Muscle of back (tissue), 3 donors: ENCODE measurements at regions not wholly inside any gene's neighbourhood (a gene's known extent, or its start where the extent isn't known, plus 50 kb on each side); places are given as distances from the start of the nearest gene placed in this dataset.
A peak's percentile ranks its signal among the peaks of the same experiment; 100 is the strongest.
"Not testable (repeated sequence)": the region's sequence is repeated elsewhere in the genome, so short reads cannot be mapped to it uniquely, and the experiment has no call there.

Experiments
- DNase-seq, 3 donors: peaks; one replicate each; pipeline versions ENCODE4 v3.0.0 to v3.0.0-alpha.2; 2013

DNA sequence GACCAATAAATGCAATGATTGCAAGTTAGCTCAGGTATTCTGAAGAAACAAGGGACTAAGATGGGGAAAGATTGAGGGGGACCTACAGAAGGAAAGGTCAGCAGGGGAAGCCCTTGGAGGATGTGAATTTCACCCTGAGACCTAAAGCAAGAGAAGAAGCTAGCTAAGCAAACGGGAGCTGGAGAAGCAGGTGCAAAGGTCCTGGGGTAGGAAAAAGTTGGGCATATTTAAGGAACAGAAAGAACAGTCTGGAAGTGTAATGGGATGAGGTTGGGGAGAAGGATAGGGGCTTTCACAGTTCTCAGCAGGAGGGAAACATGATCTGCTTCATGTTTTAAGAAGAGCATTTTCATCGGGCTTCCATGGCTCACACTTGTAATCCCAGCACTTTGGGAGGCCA lies 89.7 kb upstream of the SLC45A1 start:
- DNase-seq = no peak

- not testable (repeated sequence) for DNase-seq
Observed at GRCh38 chr1:8227674-8228073, 90.2 kb upstream of the SLC45A1 start.

GRCh38 chr1:8226747-8227146 lies 91.2 kb upstream of the SLC45A1 start:
- no peak for DNase-seq

DNA sequence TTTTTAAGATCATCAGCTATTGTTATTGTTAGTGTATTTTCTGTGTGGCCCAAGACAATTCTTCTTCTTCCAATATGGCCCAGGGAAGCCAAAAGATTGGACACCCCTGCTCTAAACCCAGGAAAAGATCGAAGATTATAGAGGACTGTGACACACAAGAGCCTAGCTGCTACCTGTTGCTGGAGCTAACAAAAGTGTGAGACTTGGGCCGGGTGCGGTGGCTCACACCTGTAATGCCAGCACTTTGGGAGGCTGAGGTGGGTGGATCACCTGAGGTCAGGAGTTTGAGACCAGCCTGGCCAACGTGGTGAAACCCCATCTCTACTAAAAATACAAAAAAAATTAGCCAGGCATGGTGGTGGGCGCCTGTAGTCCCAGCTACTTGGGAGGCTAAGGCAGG lies 91.9 kb upstream of the SLC45A1 start:
- DNase-seq = not testable (repeated sequence)

- no peak for DNase-seq
Observed at GRCh38 chr1:8223526-8223925, 94.4 kb upstream of the SLC45A1 start.

DNA sequence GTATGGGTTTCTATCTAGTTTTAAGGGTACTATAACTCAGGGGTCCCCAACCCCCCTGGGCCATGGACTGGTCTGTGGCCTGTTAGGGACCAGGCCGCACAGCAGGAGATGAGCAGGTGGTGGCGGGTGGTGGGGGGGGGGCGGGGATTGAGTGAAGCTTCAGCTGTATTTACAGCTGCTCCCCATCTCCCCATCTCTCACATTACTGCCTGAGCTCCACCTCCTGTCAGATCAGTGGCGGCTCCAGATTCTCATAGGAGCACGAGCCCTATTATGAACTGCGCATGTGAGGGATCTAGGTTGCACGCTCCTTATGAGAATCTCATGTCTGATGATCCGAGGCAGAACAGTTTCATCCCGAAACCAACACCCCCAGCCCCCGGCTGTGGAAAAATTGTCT lies 95.1 kb upstream of the SLC45A1 start:
- no peak for DNase-seq

DNA sequence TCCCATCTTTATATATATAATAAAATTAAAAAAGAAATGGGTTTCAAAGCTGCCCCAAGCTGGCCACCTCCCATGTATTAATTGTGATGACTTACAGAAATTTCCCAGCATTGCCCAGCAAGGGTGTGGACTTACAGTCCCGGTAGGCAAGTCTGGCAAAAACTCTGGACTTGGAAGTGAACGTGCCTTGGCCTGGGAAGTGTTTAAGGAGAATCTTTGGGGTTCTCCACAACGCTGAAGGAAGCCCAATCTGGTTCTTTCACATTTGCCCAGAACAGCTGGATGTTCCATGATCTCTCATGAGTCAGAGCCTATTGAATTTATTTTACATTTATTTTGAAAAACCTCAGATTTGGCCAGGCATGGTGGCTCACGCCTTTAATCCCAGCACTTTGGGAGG lies 98.4 kb upstream of the SLC45A1 start:
- no peak for DNase-seq

DNA sequence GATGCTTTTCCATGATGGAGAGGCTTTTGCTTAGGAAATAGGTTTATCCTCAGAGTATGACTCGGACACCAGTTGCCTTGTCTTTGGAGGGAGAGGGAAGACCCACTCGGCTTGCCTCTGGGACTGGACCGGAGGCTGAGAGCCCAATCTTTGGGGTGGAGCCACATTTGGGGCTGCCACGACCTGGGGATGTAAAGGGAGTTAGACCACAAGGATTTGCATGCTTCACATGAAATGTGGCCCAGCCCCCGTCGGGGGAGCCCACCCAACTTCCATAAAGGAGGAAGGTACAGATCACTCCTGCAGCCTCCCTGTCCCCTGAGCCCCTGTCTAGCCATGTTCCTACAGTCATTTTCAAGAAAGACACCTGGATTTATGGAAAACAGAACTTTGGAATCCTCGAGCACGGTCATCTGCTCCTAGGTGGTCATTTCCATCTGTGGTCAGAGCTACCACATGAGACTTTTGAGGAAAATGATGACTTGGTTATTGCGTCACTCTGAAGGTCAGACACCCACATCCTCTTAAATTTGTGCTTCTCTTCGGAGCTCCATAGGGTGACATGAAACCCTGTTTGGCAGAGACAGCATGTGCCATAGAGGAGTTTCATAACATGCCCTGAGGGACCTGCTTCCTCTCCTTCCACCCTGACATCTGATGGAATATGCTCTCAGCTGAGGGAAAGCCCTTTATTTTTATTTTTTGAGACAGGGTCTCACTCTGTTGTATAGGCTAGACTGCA lies 99.4 kb upstream of the SLC45A1 start:
- no peak for DNase-seq

GRCh38 chr1:8217809-8218208 lies 100.1 kb upstream of the SLC45A1 start:
- no peak for DNase-seq

DNA sequence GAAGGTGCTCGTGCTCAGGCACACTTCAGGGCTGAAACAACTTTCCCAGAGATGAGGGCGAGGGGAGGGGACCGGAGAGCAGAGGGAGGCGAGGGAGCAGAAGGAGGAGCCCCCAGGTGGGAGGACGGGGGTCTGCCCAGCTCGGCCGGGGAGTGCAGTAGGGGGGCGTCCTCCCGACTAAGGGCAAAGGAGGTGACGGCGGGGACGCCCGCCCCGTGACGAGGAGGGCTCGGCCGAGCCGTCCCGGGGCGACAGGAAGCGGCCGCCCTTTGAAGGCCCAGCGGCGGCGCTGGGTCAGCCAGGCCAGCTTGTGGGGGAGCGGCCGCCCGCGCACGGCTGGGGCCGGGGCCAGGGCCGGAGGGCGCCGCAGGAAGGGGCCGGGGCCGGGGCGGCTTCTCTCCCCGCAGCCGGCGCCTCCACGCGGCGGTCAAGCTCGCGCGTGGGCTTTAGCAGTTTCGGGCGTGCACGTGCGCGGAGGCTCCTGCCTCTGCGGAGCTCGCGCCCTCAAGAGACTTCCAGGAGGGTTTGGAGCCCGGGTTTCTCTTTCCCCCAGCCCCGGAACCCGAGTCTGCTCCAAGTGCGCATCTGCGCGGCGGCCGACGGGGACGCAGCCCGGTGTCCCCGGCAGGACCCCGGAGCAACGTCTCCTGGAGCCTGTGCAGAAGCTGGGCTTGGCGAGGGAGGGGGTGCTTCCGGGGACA lies 100.8 kb upstream of the SLC45A1 start:
- peak in 2 of 3 donors; percentile 57 to 83 for DNase-seq

DNA sequence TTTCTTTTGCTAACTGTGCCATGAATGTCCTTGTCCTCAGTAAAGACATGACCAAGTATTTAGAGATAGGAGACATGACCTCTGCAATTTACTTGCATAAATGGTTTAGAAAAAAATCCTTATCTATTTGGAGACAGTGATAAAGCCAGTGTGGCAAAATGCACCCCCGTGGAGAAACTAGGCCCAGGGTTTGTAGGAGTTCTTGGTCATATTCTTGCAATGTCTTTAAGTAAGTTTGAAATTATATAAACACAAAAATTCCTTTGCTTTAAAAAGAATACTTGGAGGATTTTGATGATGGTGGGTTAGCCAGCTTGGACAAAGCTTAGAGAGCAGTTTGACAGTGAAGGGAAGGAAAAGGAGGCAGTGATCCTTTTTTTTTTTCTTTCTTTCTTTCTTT lies 101.9 kb upstream of the SLC45A1 start:
- DNase-seq = no peak

DNA sequence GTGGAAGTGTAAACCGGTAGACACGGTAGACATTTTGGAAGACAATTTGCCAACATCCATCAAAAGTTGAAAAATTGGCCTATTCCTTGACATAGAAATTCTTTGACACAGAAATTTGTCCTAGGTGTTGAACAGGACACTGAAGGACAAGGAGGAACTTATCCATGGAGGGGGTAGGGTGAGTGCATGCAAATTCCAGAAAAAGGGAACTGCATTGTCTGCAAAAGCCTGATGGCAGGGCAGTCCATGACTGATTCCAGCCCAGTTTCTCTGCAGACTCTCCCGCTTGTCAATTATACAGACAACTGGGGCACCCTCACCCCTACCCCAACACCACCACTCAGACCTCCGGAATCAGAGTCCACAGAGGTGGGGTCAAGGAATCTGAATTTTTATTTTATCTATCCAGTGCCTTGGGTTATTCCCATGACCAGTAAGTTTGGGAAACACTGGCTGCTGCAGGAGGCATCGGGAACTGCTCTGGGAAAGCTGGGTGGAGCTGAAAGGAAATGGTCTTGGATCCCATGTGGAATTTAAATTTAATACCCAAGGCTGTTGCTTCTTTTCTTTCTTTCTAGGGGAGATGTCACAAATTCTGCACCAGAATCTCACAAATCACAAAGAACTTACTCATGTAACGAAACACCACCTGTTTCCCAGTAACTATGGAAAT lies 103.3 kb upstream of the SLC45A1 start:
- DNase-seq = no peak

DNA sequence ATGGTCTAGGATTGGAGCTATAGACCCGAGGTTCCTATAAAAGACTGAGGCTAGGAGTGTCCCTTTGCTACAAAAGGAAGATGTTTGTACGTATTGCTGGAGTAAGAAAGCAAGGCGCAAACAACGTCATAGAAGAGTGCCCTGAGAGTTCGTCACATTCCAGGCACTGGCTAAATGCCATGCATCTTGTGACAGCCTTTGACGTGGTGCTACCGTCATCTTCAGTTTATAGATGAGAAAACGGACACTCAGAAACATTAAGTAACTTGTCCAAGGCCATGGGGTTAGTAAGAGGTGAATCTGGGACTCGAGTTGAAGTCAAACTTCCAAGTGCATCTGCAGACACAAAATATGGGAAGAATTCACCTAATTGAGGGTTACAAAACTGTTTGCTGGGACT lies 104.2 kb upstream of the SLC45A1 start:
- DNase-seq = no peak

DNA sequence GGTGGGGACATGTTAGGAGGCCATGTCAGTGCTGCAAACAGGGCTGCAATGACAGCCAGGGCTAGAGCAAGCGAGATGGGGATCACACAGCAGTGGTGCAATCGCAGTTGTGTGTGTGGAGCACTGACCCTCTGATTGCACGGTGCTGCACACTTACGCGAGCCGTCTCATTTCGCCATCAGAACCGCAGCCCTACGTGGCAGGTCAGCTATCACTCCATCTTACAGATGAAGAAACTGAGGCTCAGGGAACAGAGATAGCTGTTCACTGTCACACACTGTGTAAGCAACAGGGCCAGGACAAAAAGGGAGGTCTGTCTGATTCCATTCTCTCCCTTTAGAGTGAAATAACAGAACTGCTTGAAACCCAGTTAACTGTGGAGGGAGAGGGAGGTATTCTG lies 104.8 kb upstream of the SLC45A1 start:
- no peak for DNase-seq

DNA sequence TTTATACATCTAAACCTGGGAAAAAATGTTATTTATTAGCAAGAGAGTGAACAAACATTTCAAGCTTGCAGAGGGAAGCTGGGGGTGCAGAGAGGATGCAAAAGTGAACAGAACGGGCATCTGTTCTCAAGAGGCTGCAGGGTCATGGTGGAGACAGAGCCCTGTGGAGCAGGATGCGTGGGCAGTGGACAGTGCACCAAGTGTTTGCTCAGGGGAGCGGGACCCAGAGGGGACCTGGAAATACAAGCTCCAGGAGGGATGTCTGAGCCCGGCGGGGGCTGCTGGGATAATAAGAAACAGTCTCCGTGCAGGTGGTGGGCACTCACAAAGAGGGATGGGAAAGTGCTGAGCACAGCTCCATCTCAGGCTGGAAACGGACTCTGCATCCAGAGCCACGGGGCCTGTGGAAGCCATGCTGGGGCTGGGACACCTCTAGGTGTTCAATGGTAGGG lies 105.3 kb upstream of the SLC45A1 start:
- no peak for DNase-seq

- peak in 2 of 3 donors; percentile 47 to 95 for DNase-seq
Observed at GRCh38 chr1:8211883-8212579, 105.9 kb upstream of the SLC45A1 start.

GRCh38 chr1:8211251-8211882 lies 106.5 kb upstream of the SLC45A1 start:
- no peak for DNase-seq

DNA sequence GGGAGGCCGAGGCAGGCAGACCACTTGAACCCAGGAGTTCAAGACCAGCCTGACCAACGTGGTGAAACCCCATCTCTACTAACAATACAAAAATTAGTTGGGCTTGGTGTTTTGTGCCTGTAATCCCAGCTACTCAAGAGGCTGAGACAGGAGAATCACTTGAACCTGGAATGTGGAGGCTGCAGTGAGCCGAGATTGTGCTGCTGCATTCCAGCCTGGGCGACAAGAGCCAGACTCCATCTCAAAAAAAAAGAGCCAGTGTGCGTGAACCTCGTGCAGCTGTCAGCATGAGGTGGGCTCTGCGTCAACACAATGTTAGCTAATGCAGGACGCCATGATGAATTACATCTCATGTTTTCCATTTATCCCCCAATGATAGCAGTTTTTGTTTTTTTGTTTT lies 110.7 kb upstream of the SLC45A1 start:
- DNase-seq = no peak

- DNase-seq = no peak
Observed at GRCh38 chr1:8206391-8206790, 111.5 kb upstream of the SLC45A1 start.

- DNase-seq = no peak
Observed at GRCh38 chr1:8205771-8206170, 112.1 kb upstream of the SLC45A1 start.

DNA sequence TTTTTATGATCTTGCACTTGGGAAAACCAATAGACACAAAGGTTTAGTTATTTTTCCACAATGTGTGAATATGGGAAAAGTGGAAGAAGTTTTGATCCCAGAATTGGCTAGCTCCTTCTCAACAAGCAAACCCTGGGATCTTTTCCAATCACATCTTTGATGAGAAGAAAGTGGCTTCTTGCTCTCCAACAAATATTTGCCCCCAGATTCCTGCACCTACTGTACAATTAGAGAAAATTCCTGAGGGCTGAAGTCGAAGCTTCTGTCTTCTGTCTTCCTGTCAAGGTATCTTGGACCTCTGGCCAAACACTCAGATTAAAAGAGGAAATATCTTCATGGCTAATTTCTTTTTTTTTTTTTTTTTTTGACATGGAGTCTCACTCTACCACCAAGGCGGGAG lies 113.1 kb upstream of the SLC45A1 start:
- no peak for DNase-seq

DNA sequence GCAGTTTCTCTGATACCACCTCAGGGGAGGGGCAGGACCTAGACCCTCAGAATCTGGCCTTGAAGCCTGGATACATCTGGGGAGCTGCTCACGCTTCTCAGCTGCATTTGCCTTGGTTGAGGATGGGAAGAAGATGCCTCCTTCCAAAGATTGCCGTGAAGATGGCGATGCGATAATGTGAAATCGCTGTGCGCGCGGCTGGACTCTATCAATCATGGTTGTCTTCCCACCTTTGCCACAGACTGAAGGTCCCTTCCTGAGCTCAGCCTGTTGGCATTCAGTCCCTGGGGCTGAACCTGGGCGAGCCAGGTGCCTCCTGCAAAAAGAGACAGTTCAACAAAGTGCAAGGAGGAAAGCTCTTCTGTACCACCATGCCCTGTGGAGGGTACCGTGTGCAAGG lies 114.4 kb upstream of the SLC45A1 start:
- no peak for DNase-seq
